ENCODE measurements at regions not wholly inside any gene's neighbourhood (a gene's known extent, or its start where the extent isn't known, plus 50 kb on each side); places are given as distances from the start of the nearest gene placed in this dataset.

DNA sequence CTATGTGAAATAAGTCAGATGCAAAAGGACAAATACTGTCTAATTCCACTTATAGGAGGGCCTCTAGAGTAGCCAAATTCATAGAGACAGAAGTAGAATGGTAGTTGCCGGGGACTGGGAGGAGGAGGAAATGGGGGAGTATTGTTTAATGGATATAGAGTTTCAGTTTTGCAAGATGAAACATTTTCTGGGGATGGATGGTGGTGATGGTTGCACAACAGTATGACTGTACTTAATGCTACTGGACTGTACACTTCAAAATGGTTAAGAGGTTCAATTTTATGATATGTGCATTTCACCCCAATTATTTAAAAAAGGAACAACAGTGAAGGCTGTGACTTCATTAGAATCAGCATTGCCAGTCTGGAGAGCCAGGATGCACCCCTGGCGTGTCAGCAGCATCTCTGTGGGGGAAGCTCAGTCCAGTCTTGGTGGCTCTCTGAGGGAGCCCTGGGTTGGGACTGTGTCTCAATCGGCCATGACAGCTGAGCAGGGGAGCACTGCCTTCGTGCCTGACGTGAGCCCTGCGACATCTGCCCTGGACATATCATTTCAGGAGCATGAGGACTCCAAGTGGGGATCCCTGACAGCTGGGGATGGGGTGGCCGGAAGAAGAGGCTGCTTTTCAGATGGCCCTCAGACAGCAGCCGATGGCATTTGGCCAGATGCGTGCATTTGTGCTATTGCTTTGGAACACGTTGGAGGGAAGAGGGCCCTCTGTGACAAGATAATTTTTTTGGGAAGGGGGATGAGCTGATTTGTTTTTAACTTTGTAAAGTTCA is 130.8 kb upstream of the STC2 start:
- intact Hi-C loops (cut with micrococcal nuclease) = loop anchor here (10.0 kb wide), 1 partner anchor 504 kb away; the partner anchor contains the start of gene RPL26L1

DNA sequence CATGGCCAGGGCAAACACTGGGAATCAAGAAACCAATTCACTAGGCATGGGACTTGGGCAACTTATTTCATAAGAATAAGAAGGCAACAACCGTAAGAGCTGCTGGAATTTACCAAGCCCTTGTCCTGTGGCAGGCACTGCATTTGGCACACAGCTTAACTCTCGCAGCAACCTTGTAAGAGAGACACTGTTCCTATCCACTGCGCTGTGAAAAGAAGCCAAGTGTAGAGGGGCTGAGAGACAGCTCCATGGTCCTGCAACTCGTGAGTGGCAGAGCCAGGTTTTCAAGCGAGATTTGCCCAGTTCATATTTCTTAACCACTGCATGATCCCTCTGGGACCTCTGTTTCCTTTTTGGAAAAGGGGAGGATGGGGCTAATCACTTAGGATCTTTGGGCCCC is 129.3 kb upstream of the STC2 start:
- H3K27me3 Mint-ChIP-seq (ENCODE audit: insufficient read depth, unreplicated experiment) = no peaks in the 10 kb centered on the region
- no TSS peak for BruUV-seq (replicated peaks)
- ChIA-PET POLR2A (interaction anchor here (0.9 kb wide), 1 partner anchor 159 kb away, joined by 3 read pairs; the partner anchor contains the start of gene BOD1), CTCF (interaction anchor here (0.7 kb wide), 2 partner anchors 14 to 854 kb away, joined by 3 read pairs; no protein-coding TSS in a partner anchor)
- no peak overlapping the region for H3K4me3 Mint-ChIP-seq (ENCODE audit: unreplicated experiment)
- TF ChIP-seq, protein P1, sequence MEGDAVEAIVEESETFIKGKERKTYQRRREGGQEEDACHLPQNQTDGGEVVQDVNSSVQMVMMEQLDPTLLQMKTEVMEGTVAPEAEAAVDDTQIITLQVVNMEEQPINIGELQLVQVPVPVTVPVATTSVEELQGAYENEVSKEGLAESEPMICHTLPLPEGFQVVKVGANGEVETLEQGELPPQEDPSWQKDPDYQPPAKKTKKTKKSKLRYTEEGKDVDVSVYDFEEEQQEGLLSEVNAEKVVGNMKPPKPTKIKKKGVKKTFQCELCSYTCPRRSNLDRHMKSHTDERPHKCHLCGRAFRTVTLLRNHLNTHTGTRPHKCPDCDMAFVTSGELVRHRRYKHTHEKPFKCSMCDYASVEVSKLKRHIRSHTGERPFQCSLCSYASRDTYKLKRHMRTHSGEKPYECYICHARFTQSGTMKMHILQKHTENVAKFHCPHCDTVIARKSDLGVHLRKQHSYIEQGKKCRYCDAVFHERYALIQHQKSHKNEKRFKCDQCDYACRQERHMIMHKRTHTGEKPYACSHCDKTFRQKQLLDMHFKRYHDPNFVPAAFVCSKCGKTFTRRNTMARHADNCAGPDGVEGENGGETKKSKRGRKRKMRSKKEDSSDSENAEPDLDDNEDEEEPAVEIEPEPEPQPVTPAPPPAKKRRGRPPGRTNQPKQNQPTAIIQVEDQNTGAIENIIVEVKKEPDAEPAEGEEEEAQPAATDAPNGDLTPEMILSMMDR (IDR thresholded peaks at IDR 0.05; ENCODE audit: unreplicated experiment) = no peak
- peak; percentile 23 for DNase-seq (ENCODE audit: unreplicated experiment)
- intact Hi-C loops (cut with micrococcal nuclease) = loop anchor here (10.0 kb wide), 1 partner anchor 503 kb away; the partner anchor contains the start of gene RPL26L1
- H3K9me3 Mint-ChIP-seq (ENCODE audit: unreplicated experiment) = no peaks in the 10 kb centered on the region
- H3K36me3 Mint-ChIP-seq (ENCODE audit: insufficient read depth, unreplicated experiment) = no peaks in the 10 kb centered on the region
- peaks cover 56% of the 10 kb centered on the region for H3K4me1 Mint-ChIP-seq (ENCODE audit: insufficient read depth, unreplicated experiment)
- H3K27ac Mint-ChIP-seq (ENCODE audit: low read depth, unreplicated experiment) = peak overlapping the region; percentile 94

More for the DNA sequence above, 130.8 kb upstream of the STC2 start:
- H3K4me3 Mint-ChIP-seq (ENCODE audit: unreplicated experiment) = no peak overlapping the region
- DNase-seq (ENCODE audit: unreplicated experiment) = peak; percentile 76
- ChIA-PET POLR2A (interaction anchor here (1.1 kb wide), 1 partner anchor 12 kb away, joined by 4 read pairs; no protein-coding TSS in a partner anchor), CTCF (interaction anchor here (0.6 kb wide), 1 partner anchor 33 kb away, joined by 3 read pairs; no protein-coding TSS in a partner anchor)
- peak overlapping the region; percentile 59 for H3K27ac Mint-ChIP-seq (ENCODE audit: low read depth, unreplicated experiment)
- H3K27me3 Mint-ChIP-seq (ENCODE audit: insufficient read depth, unreplicated experiment) = no peaks in the 10 kb centered on the region
- H3K9me3 Mint-ChIP-seq (ENCODE audit: unreplicated experiment) = no peaks in the 10 kb centered on the region
- BruUV-seq (replicated peaks) = no TSS peak
- peaks cover 42% of the 10 kb centered on the region for H3K4me1 Mint-ChIP-seq (ENCODE audit: insufficient read depth, unreplicated experiment)
- TF ChIP-seq, protein P1 (IDR thresholded peaks at IDR 0.05; ENCODE audit: unreplicated experiment) = no peak
- no peaks in the 10 kb centered on the region for H3K36me3 Mint-ChIP-seq (ENCODE audit: insufficient read depth, unreplicated experiment)

DNA sequence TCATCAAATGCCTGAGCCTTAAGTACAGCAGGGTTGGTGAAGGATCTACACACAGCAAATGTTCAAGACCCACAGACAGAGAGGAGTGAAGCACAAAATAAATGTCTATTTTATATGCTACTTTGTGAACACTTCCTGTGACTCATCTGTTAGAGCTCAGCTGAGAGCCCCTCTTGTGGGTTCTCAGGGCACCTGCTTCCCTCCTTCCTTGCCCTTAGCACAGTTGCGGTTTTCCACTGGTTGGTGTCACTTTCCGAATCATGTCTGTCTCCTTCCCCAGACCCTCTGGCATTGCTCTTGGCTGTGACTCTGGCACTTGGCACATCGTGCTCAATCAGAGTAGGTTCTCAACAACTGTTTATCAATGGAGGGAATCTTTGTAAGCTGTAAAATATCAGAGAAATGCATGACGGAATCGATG is 128.5 kb upstream of the STC2 start:
- intact Hi-C loops (cut with micrococcal nuclease) = loop anchor here (10.0 kb wide), 1 partner anchor 502 kb away; the partner anchor contains the start of gene RPL26L1
- Mint-ChIP-seq H3K27me3 (ENCODE audit: insufficient read depth, unreplicated experiment) (no peaks in the 10 kb centered on the region), H3K4me3 (ENCODE audit: unreplicated experiment) (no peak overlapping the region), H3K9me3 (ENCODE audit: unreplicated experiment) (no peaks in the 10 kb centered on the region), H3K4me1 (ENCODE audit: insufficient read depth, unreplicated experiment) (peaks cover 63% of the 10 kb centered on the region), H3K36me3 (ENCODE audit: insufficient read depth, unreplicated experiment) (no peaks in the 10 kb centered on the region), H3K27ac (ENCODE audit: low read depth, unreplicated experiment) (peak overlapping the region; percentile 94)
- POLR2A ChIA-PET = interaction anchor here (0.9 kb wide), 1 partner anchor 159 kb away, joined by 3 read pairs; the partner anchor contains the start of gene BOD1
- CTCF ChIA-PET = interaction anchor here (0.7 kb wide), 2 partner anchors 15 to 855 kb away, joined by 3 read pairs; no protein-coding TSS in a partner anchor
- peak; percentile 54 for DNase-seq (ENCODE audit: unreplicated experiment)
- TF ChIP-seq, protein P1 (IDR thresholded peaks at IDR 0.05; ENCODE audit: unreplicated experiment) = no peak
- no TSS peak for BruUV-seq (replicated peaks)

DNA sequence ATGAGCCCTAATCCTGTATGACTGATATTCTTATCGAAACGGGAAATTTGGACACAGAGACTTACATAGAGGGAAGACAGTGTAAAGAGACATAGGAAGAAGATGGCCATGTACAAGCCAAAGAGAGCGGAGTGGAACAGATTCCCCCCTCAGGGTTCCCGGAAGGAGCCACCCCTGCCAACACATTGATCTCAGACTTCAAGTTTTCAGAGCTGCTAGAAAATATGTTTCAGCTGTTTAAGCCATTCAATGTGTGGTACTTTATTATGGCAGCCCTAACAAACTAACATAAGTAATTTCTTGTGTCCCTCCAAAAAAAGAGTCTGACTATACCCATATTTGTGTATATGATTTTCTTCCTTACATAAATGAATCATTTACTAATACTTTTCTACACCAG is 128.0 kb upstream of the STC2 start:
- ChIA-PET CTCF (no interaction called here), POLR2A (interaction anchor here (2.1 to 2.6 kb wide), 2 partner anchors 15 to 16 kb away, joined by 10 to 20 read pairs; no protein-coding TSS in a partner anchor)
- TF ChIP-seq, protein P1 (IDR thresholded peaks at IDR 0.05; ENCODE audit: unreplicated experiment) = no peak
- H3K27me3 Mint-ChIP-seq (ENCODE audit: insufficient read depth, unreplicated experiment) = no peaks in the 10 kb centered on the region
- H3K27ac Mint-ChIP-seq (ENCODE audit: low read depth, unreplicated experiment) = peak overlapping the region; percentile 94
- intact Hi-C loops (cut with micrococcal nuclease) = loop anchor here (10.0 kb wide), 1 partner anchor 501 kb away; the partner anchor contains the start of gene RPL26L1
- peaks cover 67% of the 10 kb centered on the region for H3K4me1 Mint-ChIP-seq (ENCODE audit: insufficient read depth, unreplicated experiment)
- no TSS peak for BruUV-seq (replicated peaks)
- DNase-seq (ENCODE audit: unreplicated experiment) = no peak
- no peaks in the 10 kb centered on the region for H3K36me3 Mint-ChIP-seq (ENCODE audit: insufficient read depth, unreplicated experiment)
- H3K4me3 Mint-ChIP-seq (ENCODE audit: unreplicated experiment) = no peak overlapping the region
- H3K9me3 Mint-ChIP-seq (ENCODE audit: unreplicated experiment) = no peaks in the 10 kb centered on the region

All from MCF 10A (cell line).